HCT116 (cell line): ENCODE measurements at regions not wholly inside any gene's neighbourhood (a gene's known extent, or its start where the extent isn't known, plus 50 kb on each side); places are given as distances from the start of the nearest gene placed in this dataset.

Experiments used
- ATAC-seq: fragments of 200-7000 bp; cut with Tn5 transposase; 2 replicates; pipeline ENCODE4 v1.9.1; 2020; ENCODE audit warnings: mild to moderate bottlenecking, moderate library complexity
- BruUV-seq: library from RNA; stranded (reverse); fragments of 400-500 nt; replicated peaks from 2 replicates; lab custom pipeline; 2021; lab: Mats Ljungman, UMichigan
- CTCF ChIA-PET: fragments of 300-600 bp; sonication (Branson Sonifier 250); formaldehyde crosslinking; loops from one replicate; lab custom pipeline; 2021; ENCODE audit warnings: antibody characterized with exemption; lab: Charles Lee
- POLR2A ChIA-PET: fragments of 300-600, 350-600 bp; sonication (Branson Sonifier 250); formaldehyde crosslinking; loops from one replicate; lab custom pipeline; 2021; ENCODE audit warnings: antibody characterized with exemption; lab: Charles Lee
- RAD21 ChIA-PET, 2 experiments: fragments of 300-600 bp; sonication (Branson Sonifier 250); formaldehyde crosslinking; loops; one replicate each; lab custom pipeline; 2023; ENCODE audit warnings: low total read pairs in 2 of 2; ENCODE audit not compliant: uncharacterized antibody in 2 of 2, unreplicated experiment in 2 of 2, low non-redundant PET in 1 of 2; lab: Charles Lee
- DNase-seq: peaks from one replicate; pipeline ENCODE4 v3.0.0-alpha.2; 2010; ENCODE audit warnings: low read depth, low spot score
- H2AFZ ChIP-seq: fragments of 200-600 bp; shearing (Covaris generic), sonication (generic); 2 replicates; pipeline ENCODE4 v1.6.1; 2017; ENCODE audit warnings: low read depth, mixed run types, mixed read lengths, antibody characterized with exemption, low read length; ENCODE audit not compliant: poor library complexity, severe bottlenecking
- H3K27ac ChIP-seq: 2 replicates; pipeline ENCODE4 v1.5.1; 2012; ENCODE audit warnings: low read depth, low read length
- H3K27me3 ChIP-seq: fragments of 200-600 bp; sonication (generic); 2 replicates; pipeline ENCODE4 v1.6.1; 2016; ENCODE audit warnings: mixed run types, low read length, mixed read lengths; ENCODE audit not compliant: insufficient read depth
- H3K36me3 ChIP-seq, 2 experiments: fragments of 200-500 bp in 1 of 2; fragments of 200-600 bp in 1 of 2; sonication (Bioruptor generic) in 1 of 2; sonication (generic) in 1 of 2; 2 replicates each; pipeline versions ENCODE4 v1.5.1 to v1.6.1; 2014 to 2016; ENCODE audit warnings: low read length in 2 of 2, inconsistent platforms in 1 of 2, mixed read lengths in 1 of 2, mixed run types in 1 of 2; ENCODE audit not compliant: insufficient read depth in 2 of 2, control insufficient read depth in 1 of 2
- H3K4me1 ChIP-seq, 2 experiments: fragments of 200-600 bp in 1 of 2; sonication (generic) in 1 of 2; 2 replicates each; pipeline versions ENCODE4 v1.5.1 to v1.6.1; 2012 to 2017; ENCODE audit warnings: low read length in 2 of 2, inconsistent platforms in 1 of 2, mild to moderate bottlenecking in 1 of 2, mixed read lengths in 1 of 2, mixed run types in 1 of 2, moderate library complexity in 1 of 2; ENCODE audit not compliant: insufficient read depth in 2 of 2, control insufficient read depth in 1 of 2
- H3K4me2 ChIP-seq: fragments of 200-600 bp; sonication (generic); 2 replicates; pipeline ENCODE4 v1.6.1; 2017; ENCODE audit warnings: mixed run types, low read length, mixed read lengths
- H3K4me3 ChIP-seq, 2 experiments: fragments of 200-600 bp in 1 of 2; sonication (generic) in 1 of 2; replicated peaks in 1 of 2; 2 replicates each; pipeline ENCODE4 v1.5.1; 2011 to 2016; ENCODE audit warnings: low read length in 2 of 2, control low read depth in 1 of 2, low read depth in 1 of 2, mild to moderate bottlenecking in 1 of 2, mixed read lengths in 1 of 2, mixed run types in 1 of 2
- H3K79me2 ChIP-seq: fragments of 200-600 bp; sonication (generic); 2 replicates; pipeline ENCODE4 v1.6.1; 2017; ENCODE audit warnings: mild to moderate bottlenecking, mixed run types, low read length, moderate library complexity, mixed read lengths; ENCODE audit not compliant: insufficient read depth
- H3K9ac ChIP-seq: fragments of 200-600 bp; sonication (generic); 2 replicates; pipeline ENCODE4 v1.6.1; 2016; ENCODE audit warnings: low read length, mixed read lengths
- H3K9me2 ChIP-seq: fragments of 200-600 bp; sonication (generic), shearing (Covaris generic); 2 replicates; pipeline ENCODE4 v1.6.1; 2017; ENCODE audit warnings: mixed run types, mild to moderate bottlenecking, moderate library complexity; ENCODE audit not compliant: insufficient read depth
- H3K9me3 ChIP-seq, 2 experiments: fragments of 200-500 bp in 1 of 2; fragments of 200-600 bp in 1 of 2; sonication (Bioruptor generic) in 1 of 2; sonication (generic) in 1 of 2; 2 replicates each; pipeline ENCODE4 v1.6.1; 2014 to 2017; ENCODE audit warnings: low read length in 2 of 2, mixed read lengths in 2 of 2, inconsistent platforms in 1 of 2, low read depth in 1 of 2, mild to moderate bottlenecking in 1 of 2, mixed run types in 1 of 2, moderate library complexity in 1 of 2; ENCODE audit not compliant: control insufficient read depth in 1 of 2, insufficient read depth in 1 of 2
- H4K20me1 ChIP-seq: fragments of 200-600 bp; sonication (generic), shearing (Covaris generic); 2 replicates; pipeline ENCODE4 v1.6.1; 2017; ENCODE audit warnings: mixed run types, mild to moderate bottlenecking, moderate library complexity; ENCODE audit not compliant: insufficient read depth
- ATF3 ChIP-seq: IDR thresholded peaks from 2 replicates; pipeline ENCODE4 v1.6.1; 2012
- CBX3 ChIP-seq: IDR thresholded peaks from 2 replicates; pipeline ENCODE4 v1.6.1; 2012; ENCODE audit warnings: low read depth
- CEBPB ChIP-seq: IDR thresholded peaks from 2 replicates; pipeline ENCODE4 v1.6.1; 2012; ENCODE audit warnings: low read depth
- CTCF ChIP-seq, 3 experiments: fragments of 200-600 bp in 1 of 3; sonication (generic) in 1 of 3; IDR thresholded peaks in 2 of 3; conservative IDR thresholded peaks in 1 of 3; 2 replicates each; pipeline ENCODE4 v1.5.1; 2012 to 2017; ENCODE audit warnings: low read depth in 2 of 3, low read length in 2 of 3, antibody characterized with exemption in 1 of 3, borderline replicate concordance in 1 of 3, control low read depth in 1 of 3, mild to moderate bottlenecking in 1 of 3, mixed read lengths in 1 of 3, mixed run types in 1 of 3, moderate library complexity in 1 of 3; ENCODE audit not compliant: insufficient read depth in 1 of 3
- ELF1 ChIP-seq: IDR thresholded peaks from 2 replicates; pipeline ENCODE4 v1.6.1; 2012; ENCODE audit warnings: low read depth, borderline replicate concordance
- EZH2phosphoT487 ChIP-seq: fragments of 200-600 bp; IDR thresholded peaks from 2 replicates; pipeline ENCODE4 v1.6.1; 2018; ENCODE audit warnings: antibody characterized with exemption, borderline replicate concordance
- JUND ChIP-seq: IDR thresholded peaks from 2 replicates; pipeline ENCODE4 v1.6.1; 2012
- MAX ChIP-seq: IDR thresholded peaks from 2 replicates; pipeline ENCODE4 v1.6.1; 2012
- POLR2A ChIP-seq: IDR thresholded peaks from 2 replicates; pipeline ENCODE4 v1.7.0; 2011; ENCODE audit warnings: borderline replicate concordance; ENCODE audit not compliant: insufficient read depth, insufficient read length; ENCODE audit errors: extremely low read depth
- POLR2AphosphoS5 ChIP-seq: IDR thresholded peaks from 2 replicates; pipeline ENCODE4 v1.6.1; 2011; ENCODE audit warnings: mild to moderate bottlenecking, low read depth, low read length, moderate library complexity
- REST ChIP-seq: IDR thresholded peaks from 2 replicates; pipeline ENCODE4 v1.6.1; 2012; ENCODE audit warnings: low read depth
- SIN3A ChIP-seq: IDR thresholded peaks from 2 replicates; pipeline ENCODE4 v1.6.1; 2012; ENCODE audit warnings: low read depth
- SP1 ChIP-seq: IDR thresholded peaks from 2 replicates; pipeline ENCODE4 v1.6.1; 2012; ENCODE audit warnings: low read depth
- SRF ChIP-seq: IDR thresholded peaks from 2 replicates; pipeline ENCODE4 v1.6.1; 2012; ENCODE audit warnings: low read depth
- TCF7L2 ChIP-seq: IDR thresholded peaks from 2 replicates; pipeline ENCODE4 v1.7.0; 2011; ENCODE audit warnings: borderline replicate concordance, inconsistent platforms; ENCODE audit not compliant: insufficient read depth, insufficient read length; ENCODE audit errors: extremely low read depth
- YY1 ChIP-seq: IDR thresholded peaks from 2 replicates; pipeline ENCODE4 v1.6.1; 2011; ENCODE audit warnings: low read length, low read depth, moderate library complexity, mild to moderate bottlenecking; ENCODE audit not compliant: insufficient replicate concordance; ENCODE audit errors: extremely low read depth
- ZBTB33 ChIP-seq: IDR thresholded peaks from 2 replicates; pipeline ENCODE4 v1.6.1; 2011; ENCODE audit warnings: mild to moderate bottlenecking, low read length, moderate library complexity; ENCODE audit not compliant: insufficient replicate concordance; ENCODE audit errors: extremely low read depth
- ZFX ChIP-seq: fragments of 450-650 bp; IDR thresholded peaks from 2 replicates; pipeline ENCODE4 v1.6.1; 2017
- ZNF274 ChIP-seq: fragments of 200-500 bp; sonication (Bioruptor generic); IDR thresholded peaks from 2 replicates; pipeline ENCODE4 v1.6.1; 2014; ENCODE audit warnings: mild to moderate bottlenecking, low read depth, low read length, inconsistent platforms
- intact Hi-C: fragments of 100-400 bp; cut with micrococcal nuclease; formaldehyde crosslinking; loops from 2 replicates; pipeline ENCODE4 v1.10.0; 2022

GRCh38 chr6:141203902-141204575 lies 928.7 kb upstream of the GJE1 start:
- Histone ChIP-seq H2AFZ (no peak overlapping the region), H3K9me2 (no peaks in the 10 kb centered on the region), H3K4me1 (no peaks in the 10 kb centered on the region), H3K9ac (no peak overlapping the region)
- POLR2A ChIA-PET: no interaction called here
- no peak for TF ChIP-seq ZBTB33
- no peak for TF ChIP-seq REST
- TF ChIP-seq SIN3A: no peak
- TF ChIP-seq POLR2AphosphoS5: no peak
- no peak for TF ChIP-seq CEBPB
- TF ChIP-seq CBX3: no peak
- TF ChIP-seq POLR2A: no peak
- TF ChIP-seq MAX: no peak
- no peak for TF ChIP-seq CTCF (IDR thresholded peaks at IDR 0.05 in 2 of 3, conservative IDR thresholded peaks at IDR 0.05 in 1 of 3; ENCODE audit: borderline replicate concordance in 1 of 3, insufficient read depth in 1 of 3, low read depth in 2 of 3, low read length in 2 of 3)
- TF ChIP-seq TCF7L2: no peak
- TF ChIP-seq ATF3: no peak
- no peak for TF ChIP-seq SP1
- no peak for TF ChIP-seq YY1
- no peak for TF ChIP-seq ZNF274
- no peak for TF ChIP-seq ELF1
- no peak for TF ChIP-seq JUND
- no peak for TF ChIP-seq ZFX
- no peak for TF ChIP-seq EZH2phosphoT487
- TF ChIP-seq SRF: no peak
- TF ChIP-seq, all 23 proteins: peak for 0
- Histone ChIP-seq H3K27ac (no peak overlapping the region), H3K9me3 (no peaks in the 10 kb centered on the region), H3K4me2 (no peak overlapping the region), H3K4me3 (no peak overlapping the region), H3K36me3 (no peaks in the 10 kb centered on the region), H3K27me3 (no peaks in the 10 kb centered on the region), H4K20me1 (no peaks in the 10 kb centered on the region), H3K79me2 (no peaks in the 10 kb centered on the region)
- RAD21 ChIA-PET: no interaction called here
- CTCF ChIA-PET: no interaction called here
- no peak for ATAC-seq
- no TSS peak for BruUV-seq
- DNase-seq: no peak
- intact Hi-C loops: no loop called here
